Right renal pelvis (tissue), 4 donors: ENCODE measurements at regions not wholly inside any gene's neighbourhood (a gene's known extent, or its start where the extent isn't known, plus 50 kb on each side); places are given as distances from the start of the nearest gene placed in this dataset.

Source experiments
- DNase-seq, 4 donors: peaks; one replicate each; pipeline ENCODE4 v3.0.0-alpha.2; 2013; ENCODE audit warnings: low read depth in 4 of 4, low spot score in 3 of 4, missing footprints in 1 of 4

DNA sequence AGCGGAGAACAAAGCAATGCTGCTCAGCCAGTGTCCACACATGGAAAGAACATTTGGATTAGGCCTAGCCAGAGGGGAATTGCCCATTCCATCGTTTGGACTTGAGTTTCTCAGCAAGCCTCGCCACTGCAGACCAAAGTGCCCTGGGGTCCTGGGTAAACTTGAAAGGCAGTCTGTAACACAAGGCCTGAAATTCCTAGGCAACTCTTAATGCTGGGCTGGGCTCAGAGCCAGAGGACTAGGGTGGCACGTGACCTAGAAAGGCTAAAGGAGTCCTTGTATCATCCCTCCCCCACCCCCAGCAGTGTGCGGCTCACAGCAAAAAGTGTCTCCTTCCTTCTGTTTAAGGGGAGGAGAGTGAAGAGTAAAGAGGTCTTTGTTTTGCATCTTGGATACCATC is 210.4 kb upstream of the ARX start:
- DNase-seq, result no peak

DNA sequence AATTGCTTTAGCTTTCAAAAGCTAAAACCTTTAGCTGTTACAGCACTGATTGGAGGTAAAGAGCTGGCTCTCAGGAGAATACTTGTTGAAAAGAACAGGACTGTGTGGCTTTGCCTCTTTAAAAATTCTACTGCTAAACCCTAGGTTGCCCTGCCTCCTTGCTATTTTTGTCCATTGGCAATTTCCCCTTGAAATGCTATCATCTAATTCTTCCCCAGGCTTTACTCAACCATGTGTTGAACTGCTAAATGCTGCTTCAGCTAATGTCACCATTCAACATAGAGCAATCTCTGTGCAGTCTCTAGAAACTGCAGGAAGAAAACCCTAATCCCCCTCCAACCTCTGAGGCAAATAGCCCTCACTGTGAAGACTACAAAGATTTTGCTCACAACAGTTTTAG is 203.7 kb upstream of the ARX start:
- DNase-seq, result no peak

DNA sequence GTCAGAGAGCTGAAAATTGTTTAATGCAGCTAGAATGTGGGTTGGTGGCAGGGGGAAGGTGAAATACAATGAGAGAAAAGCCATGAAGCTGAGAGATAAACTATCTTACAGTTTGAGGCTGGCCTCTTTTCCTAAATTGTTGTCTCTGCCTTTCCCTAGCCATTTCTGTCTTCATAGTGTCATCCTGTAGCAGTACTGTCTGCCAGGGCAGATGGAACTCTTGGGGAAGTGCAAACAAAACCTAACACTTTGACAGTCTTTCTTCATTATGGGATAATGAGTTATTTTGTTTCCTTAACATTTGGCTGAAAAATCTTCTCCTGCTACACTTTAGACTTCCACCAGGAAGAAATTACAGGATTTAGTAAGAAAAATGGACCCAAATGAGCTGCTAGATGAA is 197.8 kb upstream of the ARX start:
- no peak for DNase-seq

DNA sequence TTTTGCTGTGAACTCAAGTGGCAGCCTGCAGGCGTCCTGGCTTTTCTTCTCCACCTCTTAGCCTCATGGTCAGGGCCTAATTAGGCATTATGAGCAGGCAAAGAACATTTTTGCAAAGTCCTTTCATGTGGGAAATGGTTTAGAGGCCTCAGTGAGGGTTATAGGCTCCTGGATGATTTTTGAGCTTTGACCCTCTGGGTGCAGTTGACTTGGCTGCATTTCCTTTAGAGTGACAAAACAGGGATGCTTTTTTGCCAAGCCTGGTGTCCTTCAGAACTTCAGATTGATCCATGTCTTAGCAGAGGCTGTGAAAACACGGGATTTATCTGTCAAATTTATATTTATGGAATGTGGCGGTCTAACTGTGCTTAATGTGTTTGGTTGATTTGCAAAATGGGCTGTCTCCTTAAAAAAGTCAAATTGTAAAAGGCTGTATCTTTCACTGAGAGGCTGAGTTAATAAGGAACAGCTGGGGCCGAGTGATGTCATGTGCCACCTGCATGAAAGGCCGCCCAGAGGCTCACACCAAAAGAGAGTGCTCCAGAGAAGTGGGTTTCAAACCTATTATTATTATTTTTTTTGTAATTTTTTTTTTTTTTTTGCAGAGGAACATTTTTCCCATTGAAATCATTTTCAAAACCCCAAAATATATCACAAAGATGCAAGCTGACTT is 192.2 kb upstream of the ARX start:
- DNase-seq, result no peak

DNA sequence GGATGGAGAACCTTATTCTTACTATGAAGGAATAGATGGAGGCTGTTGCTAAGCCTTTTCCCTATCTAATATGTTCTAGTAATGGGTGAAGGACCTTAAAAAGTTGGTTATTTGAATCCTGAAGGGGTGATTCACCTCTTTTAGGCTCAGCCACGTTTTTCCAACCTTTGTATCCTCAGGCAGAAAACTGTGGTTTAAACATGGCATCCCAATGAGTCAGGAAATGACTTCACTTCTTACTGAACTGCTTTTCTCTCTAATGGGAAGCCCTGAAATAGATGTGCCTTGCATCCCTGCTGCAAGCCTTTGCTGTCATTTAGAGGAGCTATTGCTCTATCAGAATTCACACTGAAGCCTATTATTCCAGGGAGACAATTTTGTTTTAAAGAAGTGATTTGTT is 191.0 kb upstream of the ARX start:
- DNase-seq, result no peak

DNA sequence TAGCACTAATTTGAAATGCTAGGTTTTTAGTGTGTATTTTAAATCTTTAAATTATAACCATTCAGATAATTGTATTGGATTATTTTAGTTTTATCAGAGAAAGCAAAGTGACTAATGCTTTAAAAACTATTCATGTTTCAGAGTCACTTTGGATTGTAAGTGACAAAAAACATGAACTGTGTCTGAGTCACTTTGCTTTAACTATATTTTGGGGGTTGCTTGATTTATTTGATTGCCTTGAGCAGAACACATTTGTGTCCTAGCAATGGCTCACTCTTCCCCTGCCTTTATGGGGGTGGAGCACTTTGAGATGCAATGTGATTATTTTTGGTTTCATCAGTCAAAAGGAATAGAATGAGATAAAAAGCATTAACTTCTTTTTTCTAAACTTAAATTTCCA is 188.4 kb upstream of the ARX start:
- no peak for DNase-seq

DNA sequence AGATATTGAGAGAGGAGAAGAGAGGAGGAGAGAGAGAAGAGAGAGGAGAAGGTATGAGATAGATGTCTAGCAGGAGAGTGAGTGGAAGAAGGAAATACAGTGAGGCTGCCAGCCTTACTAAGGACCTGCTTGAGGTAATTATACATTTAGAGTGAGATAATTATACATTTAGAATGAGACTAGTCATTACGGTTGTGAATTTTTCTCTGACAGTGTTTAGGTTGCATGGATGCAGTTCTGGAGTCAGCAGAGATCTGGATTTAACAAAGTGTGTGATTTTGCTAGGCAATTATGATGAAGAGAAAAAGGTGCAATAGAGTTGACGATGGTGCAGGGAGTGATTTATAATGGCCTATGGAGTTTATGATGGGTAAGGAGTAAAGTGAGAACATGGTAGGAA is 187.1 kb upstream of the ARX start:
- DNase-seq, result no peak

DNA sequence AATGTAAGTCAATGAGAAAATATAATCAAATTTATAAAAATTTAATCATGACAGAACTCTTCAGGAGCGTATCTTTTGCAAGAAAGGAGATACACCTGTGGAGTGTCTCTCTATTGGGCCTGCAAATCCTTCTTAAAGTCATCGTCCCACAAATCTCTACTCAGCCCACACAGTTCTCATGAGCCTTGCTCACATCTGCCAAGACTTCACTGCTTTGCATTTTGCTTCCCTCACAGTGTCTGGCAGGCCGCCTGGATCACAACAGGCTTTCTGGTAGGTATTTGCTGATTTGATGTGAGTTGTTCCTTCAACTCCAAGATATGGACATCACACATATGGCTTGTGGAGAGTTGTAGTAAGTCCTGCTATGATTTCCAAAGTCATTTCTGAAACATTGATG is 183.1 kb upstream of the ARX start:
- peak in 2 of 4 donors; percentile 0 to 5 for DNase-seq

DNA sequence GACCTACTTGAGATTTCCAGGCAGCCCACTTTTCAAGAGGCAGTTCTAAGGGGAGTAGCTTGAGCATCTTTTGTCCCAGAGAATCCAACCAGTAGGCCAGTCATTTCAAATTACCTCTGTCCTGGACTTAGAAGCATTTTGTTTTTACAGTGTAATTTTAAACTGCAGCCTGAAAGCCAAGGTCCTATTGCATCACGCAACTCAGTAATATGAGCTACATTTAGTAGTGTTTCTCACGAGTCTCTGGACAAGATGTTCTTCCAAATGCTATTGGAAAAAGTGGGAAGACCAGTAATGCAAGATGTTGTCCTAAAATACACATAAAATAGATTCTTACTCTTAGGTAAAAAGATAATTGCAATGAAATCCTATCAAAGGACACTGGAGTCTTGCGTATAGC is 182.5 kb upstream of the ARX start:
- DNase-seq, result no peak

DNA sequence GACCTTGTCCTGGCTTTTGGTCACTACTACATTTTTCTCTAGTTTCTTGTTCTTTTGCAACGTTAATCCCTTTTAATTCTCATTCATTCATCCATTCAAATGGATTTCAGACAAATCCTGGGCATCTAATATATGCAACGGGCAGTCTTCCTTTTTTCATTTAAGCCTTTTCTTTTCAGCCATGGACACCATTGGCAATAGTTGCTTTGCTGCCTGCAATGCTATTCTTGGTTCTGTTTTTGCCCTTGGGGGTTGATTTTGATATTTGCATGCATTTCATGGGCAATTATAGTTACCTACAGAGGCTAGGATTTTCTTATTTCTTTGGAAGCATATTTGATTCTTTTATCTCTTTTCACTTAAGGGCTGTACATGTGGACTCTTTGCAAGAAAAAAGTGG is 180.5 kb upstream of the ARX start:
- DNase-seq, result no peak

DNA sequence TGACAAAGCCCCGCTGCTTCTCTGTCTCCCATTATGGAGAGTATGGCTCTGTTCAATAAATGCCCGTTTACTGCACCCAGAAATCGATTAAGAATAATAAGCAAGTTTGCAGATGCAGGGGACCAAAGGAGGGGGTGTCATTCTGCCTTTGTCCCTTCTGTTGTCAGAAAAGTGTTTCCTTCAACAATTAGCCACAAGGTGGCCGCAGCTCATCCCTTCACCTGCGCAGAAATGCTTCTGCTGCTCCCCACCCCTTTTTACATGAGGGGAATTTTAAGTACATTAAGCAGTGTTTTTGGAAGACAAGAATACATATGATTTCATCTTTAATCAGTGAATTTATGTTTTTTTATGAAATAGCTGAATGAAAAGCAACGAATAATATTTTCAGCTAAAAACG is 175.6 kb upstream of the ARX start:
- DNase-seq, result no peak

DNA sequence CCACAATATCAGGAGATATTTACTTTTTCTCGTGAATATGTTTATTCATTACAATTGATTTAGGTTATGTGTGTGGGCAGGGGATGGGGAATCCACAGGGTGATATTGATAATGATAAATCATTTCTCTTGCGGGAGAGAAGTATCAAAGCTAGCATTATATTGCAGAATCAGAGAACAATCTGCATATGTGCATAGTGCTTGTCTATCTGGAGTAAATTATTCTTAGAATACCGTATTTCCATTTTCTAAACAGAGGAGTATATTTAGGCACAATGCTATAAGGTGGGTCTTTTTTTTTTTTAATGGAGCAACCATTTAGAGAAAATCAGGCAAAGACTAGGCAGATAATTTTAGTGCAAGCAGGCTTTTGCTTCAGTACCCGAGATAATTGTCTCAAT is 166.0 kb upstream of the ARX start:
- DNase-seq, result no peak

DNA sequence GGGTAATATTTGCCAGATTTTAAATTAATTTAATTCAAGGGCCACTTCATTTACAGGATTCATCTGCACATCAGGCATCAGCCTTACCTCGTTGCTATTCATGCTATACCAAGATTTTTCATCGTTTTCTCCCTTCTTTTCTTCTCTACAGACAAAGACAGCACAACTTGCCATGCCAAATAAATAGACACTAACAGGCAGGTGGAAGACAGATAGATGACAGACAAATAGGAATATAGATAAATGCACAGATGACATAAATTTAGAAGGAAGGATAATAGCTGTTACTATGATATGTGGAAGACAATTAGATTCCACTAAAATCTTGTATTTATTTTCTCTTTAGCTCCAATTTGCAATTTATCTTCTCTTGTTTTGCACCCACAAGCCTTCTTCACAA is 164.5 kb upstream of the ARX start:
- no peak for DNase-seq

DNA sequence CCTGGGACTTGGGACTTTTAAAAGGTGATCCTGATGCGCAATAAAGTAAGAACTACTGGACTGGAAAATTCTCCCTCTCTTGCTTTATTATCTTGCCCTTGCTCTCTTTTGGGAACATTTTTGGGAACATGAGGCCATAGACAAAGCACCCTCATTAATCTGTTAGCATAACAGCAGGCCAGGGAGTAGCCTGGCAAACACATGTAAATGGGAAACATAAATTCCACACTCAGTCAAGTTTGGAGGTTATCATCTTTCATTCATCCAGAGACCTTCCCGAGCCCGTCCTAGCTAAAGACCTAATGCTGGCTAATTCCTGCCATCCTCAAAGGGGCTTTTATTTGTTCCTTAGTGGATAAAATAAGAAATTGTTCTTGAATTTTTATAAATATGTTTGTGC is 162.8 kb upstream of the ARX start:
- no peak for DNase-seq

DNA sequence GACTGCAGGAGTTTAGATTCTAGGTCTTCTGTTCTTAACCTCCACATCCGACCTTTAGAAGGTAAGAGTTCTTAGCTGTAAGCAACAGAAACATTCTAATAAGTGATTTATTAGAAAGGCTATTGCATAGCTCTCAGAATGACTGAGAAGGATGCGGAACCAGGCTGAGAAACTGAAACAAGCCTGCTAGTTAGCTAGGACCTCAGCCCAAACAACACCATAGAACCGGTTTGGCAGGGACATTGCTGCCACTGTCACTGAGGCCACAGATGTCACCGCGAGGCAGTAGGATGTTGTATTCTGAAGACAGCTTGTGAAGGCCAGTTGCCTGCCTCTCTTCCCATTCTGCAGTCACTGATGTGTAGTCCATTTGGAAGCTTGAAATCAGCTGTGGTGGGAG is 160.0 kb upstream of the ARX start:
- no peak for DNase-seq

DNA sequence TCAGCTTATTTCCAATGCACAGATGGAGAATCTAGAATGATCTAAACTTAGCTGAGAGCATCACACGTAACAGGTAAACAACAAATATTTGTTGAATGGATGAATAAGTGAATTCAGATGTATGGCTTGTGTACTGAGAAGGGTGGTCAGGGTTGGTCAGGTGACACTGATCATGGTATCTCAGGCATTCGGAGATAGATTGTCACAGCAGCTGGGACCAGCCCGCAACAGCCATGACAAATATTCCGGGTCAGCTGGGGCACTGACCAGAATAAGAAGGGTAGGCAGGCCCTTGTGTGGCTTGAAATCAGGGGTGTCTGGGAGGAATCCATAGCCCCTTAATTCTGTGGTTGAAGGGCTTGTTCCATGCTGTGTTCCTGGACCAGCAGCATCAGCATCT is 159.4 kb upstream of the ARX start:
- no peak for DNase-seq

DNA sequence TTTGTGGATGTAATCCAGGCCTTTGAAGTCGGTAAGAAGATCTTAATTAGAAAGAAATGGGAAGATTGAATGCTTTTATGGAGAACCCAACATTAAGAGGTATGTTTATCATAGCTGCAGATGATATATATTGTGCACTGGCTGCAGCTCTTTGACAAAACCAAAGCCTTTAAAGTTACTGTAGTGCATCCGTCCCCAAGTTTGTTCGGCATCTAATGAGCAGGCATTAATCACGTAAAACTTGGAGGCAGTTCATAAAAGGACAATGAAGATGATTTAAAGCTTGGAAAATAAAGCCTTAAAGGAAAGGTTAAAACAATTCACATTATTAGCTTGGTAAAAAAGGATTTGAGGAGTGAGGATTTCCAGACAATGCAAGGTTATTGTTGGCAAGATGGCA is 150.8 kb upstream of the ARX start:
- DNase-seq, result peak; percentile 5 to 36 (median 8)

DNA sequence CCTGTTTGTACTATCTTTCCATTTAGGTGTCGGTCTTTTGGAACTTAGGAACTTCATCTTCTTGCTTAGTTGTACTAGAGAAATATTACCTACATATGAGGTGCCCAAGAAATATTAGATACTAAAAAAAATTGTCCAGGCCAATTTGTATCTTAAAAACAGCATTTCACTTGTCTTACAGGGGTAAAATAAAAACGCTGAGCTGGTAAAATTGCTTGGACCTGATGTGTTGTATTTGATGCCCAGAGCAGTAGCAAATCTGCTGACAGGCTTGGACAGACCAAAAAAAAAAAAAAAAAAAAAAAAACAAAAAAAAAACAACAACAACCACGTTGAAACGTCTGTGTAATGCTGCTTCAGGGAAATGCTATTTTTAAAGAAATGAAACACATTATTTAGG is 150.4 kb upstream of the ARX start:
- DNase-seq, result no peak

DNA sequence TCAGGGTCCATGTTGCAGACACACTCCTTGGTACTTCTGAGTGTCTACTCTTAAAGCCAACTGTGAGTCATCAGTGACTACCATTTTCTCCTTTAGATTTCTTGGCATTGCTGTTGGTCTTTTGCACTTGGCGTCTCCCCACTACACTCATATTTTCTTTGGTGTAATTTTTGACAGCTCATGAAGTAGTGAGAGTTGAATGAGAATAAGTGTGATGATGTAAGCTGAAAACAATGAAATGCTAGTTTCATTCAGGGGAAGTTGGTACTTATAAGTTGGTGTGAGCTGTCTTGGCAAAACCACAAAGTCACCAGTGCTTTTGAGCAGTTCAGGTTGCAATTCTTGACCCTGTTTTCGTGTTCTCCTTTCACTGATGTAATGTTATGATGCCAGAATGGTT is 142.9 kb upstream of the ARX start:
- no peak for DNase-seq

DNA sequence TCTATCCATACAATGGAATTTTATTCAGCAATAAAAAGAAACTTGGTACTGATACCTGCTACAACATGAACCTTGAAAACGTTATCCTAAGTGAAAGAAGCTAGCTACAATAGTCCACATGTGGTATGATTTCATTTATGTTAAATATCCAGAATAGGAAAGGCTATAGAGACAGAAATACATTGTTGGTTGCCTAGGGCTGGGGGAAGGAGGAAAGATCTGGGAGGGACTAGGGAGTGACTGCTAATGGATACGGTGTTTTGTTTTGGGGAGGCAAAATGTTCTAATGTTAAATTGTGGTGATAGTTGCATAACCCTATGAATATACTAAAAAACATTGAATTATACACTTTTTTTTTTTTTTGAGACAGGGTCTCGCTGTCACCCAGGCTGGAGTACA is 141.1 kb upstream of the ARX start:
- DNase-seq, result no peak

DNA sequence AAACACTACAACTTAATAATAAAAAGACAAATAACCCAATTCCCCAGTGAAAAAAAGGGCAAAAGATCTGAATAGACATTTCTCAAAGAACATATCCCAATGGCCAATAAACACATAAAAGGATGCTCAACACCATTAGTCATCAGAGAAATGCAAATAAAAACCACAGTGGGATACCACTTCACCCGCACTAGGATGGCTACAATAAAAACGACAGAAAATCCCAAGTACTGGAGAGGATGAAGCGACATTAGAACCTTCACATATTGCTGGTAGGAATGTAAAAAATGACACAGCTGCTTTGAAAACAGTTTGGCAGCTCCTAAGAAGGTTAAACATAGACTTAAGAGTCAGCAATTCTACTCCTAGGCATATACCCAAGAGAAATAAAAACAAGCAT is 140.6 kb upstream of the ARX start:
- no peak for DNase-seq

DNA sequence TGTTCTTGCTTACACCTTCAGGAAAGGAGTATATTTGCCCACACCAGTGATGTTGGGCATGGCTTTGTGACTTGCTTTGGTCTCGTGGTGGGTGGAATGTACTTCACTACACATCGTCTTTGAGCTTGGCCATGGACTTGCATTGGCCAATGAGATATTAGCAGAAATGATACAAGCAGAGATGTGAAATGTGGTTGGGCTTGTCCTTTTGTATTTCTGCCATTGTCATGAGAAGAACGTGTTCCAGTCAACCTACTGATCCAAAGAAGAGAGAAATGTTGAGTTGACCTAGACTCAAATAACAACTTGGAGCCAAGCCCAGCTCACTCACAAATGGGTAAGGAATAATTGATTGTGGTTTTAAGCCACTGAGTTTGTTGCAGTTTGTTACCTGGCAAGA is 138.4 kb upstream of the ARX start:
- no peak for DNase-seq

DNA sequence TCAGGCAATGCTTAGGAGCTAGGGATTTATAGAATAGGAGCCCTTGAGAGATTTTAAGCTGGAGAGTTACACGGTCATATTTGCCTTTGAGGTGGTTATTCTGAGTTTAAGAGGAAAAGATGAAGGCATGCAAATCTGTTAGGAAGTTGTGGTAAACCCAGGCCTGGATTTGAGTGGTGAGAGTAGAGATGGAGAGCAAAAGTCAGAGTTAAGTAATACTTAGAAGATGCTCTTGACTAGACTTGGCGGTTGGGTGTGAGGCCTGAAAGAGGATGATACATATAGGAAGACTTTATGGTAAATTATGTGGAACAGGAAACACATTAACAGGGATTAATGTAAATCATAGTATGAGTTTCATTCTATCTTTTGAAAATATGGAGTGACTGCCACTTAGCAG is 136.0 kb upstream of the ARX start:
- DNase-seq, result no peak
